Activated naive CD8-positive, alpha-beta T cell (primary cell): ENCODE measurements at regions not wholly inside any gene's neighbourhood (a gene's known extent, or its start where the extent isn't known, plus 50 kb on each side); places are given as distances from the start of the nearest gene placed in this dataset.

ENCODE experiments used
- H3K27ac Mint-ChIP-seq: one replicate; pipeline ENCODE4 v1.8.0; 2021; ENCODE audit warnings: mixed read lengths
- H3K27me3 Mint-ChIP-seq: one replicate; pipeline ENCODE4 v1.8.0; 2021; ENCODE audit warnings: mixed read lengths
- H3K36me3 Mint-ChIP-seq: one replicate; pipeline ENCODE4 v1.8.0; 2021; ENCODE audit warnings: mixed read lengths
- H3K4me1 Mint-ChIP-seq: one replicate; pipeline ENCODE4 v1.8.0; 2021; ENCODE audit warnings: low read depth, mixed read lengths
- H3K4me3 Mint-ChIP-seq: one replicate; pipeline ENCODE4 v1.8.0; 2021; ENCODE audit warnings: mild to moderate bottlenecking, mixed read lengths
- H3K9me3 Mint-ChIP-seq: one replicate; pipeline ENCODE4 v1.8.0; 2021; ENCODE audit warnings: low read depth, mixed read lengths

DNA sequence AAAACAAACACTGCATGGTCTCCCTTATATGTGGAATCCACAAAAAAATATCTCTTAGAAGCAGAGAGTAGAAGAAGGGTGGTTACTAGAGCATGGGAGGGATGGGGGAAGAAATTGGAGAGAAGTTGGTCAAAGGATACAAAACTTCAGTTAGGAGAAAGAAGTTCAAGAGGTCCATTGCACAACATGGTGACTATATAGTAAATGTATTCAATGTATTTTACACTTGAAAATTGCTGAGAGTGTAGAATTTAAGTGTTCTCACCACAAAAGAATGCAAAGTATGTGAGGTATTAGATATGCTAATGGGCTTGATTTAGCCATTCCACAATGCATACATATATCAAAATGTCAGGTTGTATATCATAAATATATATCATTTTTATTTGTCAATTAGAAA is 232.0 kb upstream of the CELF2 start:
- Mint-ChIP-seq H3K4me3 (no peak overlapping the region), H3K9me3 (no peaks in the 10 kb centered on the region), H3K27ac (no peak overlapping the region), H3K27me3 (peaks cover 2% of the 10 kb centered on the region), H3K36me3 (no peaks in the 10 kb centered on the region), H3K4me1 (peaks cover 5% of the 10 kb centered on the region)

DNA sequence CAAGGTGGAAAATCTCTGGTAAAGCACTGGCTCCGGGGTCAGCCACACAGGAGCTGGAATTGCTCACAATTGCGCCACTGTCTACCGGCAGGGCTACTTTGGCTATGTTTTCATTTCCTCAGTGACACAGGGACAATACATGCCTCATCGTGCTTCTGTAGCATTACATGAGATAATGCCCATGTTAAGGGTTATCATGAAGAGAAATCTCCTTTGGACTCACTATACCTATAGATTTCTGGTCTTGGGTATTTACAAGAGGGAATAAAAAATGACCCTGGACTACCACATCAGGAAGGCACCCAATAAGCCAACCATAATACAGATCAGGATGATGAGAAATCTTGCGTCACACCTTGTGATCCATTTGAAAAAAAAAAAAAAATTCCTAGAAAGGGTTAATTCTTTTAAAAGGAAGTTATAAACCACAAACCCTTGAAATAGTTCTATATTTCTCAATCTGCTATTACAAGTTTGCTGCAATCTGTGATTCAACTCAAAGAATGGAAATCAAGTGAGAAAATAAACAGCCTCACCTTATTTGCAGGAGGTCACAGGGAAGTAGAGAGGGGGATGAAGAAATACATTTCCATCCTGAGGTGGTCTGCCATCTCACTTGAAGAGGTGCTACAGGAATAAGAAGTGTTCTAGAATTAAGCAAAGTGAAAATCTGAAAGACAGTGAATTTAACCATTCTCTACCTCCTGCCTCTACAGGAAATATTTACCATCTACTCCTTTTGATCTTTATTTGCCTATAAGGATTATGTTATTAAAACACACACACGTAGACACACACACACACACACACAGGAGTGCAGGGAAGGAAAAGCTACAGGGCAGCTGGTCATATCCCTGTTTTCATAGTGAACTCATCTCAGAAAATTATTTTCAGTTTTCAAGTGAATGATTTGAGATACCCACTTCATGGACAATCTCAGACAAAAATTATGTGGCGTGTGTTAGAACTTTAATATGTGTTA is 231.3 kb upstream of the CELF2 start:
- H3K36me3 Mint-ChIP-seq, result no peaks in the 10 kb centered on the region
- peaks cover 2% of the 10 kb centered on the region for H3K27me3 Mint-ChIP-seq
- no peak overlapping the region for H3K4me3 Mint-ChIP-seq
- no peaks in the 10 kb centered on the region for H3K9me3 Mint-ChIP-seq
- H3K27ac Mint-ChIP-seq, result no peak overlapping the region
- peaks cover 5% of the 10 kb centered on the region for H3K4me1 Mint-ChIP-seq

DNA sequence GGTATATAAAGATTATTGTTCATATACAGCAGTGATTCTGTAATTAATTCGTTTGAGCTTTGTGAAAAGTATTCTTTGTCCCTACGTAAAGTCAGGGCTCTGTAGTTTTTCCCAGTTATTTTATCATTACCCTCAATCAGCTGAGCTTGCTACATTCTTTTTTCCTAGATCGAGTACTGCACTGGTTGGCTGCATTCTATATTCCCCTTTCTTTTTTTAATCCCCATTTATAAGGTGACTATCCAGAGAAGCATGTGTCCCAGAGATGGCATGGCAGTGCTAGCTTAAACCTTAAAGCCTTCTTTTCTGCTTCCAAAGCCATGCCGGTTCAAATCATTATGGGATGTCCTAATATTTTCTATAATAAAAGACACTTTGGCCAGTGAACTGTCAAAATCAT is 230.1 kb upstream of the CELF2 start:
- Mint-ChIP-seq H3K36me3 (no peaks in the 10 kb centered on the region), H3K27ac (no peak overlapping the region), H3K4me3 (no peak overlapping the region), H3K9me3 (no peaks in the 10 kb centered on the region), H3K4me1 (peaks cover 5% of the 10 kb centered on the region), H3K27me3 (peaks cover 3% of the 10 kb centered on the region)

DNA sequence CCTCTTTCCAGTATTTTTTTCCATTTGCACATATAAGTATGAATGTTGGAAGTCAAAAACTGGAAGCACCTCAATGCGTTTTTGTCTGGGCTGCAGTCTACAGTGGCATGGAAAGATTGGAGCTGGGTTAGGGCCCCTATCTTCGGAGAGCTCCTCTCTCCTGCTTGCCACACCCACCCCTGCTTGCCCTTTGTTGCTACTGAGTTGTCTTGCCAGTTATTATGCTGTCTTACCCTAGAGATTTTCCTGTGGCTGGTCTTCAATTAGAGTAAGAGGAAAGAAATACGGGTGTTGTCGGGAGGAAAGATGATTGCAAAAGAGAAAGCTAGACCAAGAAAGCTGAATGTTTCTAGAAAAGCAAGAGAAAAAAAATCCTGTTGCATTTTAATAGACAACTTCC is 228.9 kb upstream of the CELF2 start:
- no peak overlapping the region for H3K4me3 Mint-ChIP-seq
- H3K4me1 Mint-ChIP-seq, result peaks cover 5% of the 10 kb centered on the region
- no peaks in the 10 kb centered on the region for H3K9me3 Mint-ChIP-seq
- no peak overlapping the region for H3K27ac Mint-ChIP-seq
- H3K27me3 Mint-ChIP-seq, result peaks cover 3% of the 10 kb centered on the region
- H3K36me3 Mint-ChIP-seq, result no peaks in the 10 kb centered on the region

DNA sequence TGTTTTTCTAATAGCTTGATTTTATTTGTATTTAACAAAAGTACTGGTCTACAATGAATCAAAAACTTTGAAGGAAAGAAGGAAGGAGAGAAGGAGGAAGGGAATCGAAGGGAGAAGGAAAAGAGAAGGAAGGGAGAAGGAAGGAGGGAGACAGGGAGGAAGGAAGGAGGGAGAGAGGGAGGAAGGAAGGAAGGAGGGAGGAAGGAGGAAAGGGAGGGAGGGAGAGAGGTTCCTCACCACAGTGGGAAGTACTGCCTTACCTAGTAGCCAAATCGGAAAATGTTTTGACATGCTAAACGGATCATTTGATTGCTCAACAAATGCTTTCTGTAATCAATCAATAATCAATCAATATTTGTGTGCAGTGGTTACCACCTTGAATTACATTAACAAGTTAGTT is 225.8 kb upstream of the CELF2 start:
- no peaks in the 10 kb centered on the region for H3K4me1 Mint-ChIP-seq
- no peak overlapping the region for H3K27ac Mint-ChIP-seq
- peaks cover 9% of the 10 kb centered on the region for H3K27me3 Mint-ChIP-seq
- no peak overlapping the region for H3K4me3 Mint-ChIP-seq
- H3K9me3 Mint-ChIP-seq, result no peaks in the 10 kb centered on the region
- no peaks in the 10 kb centered on the region for H3K36me3 Mint-ChIP-seq

DNA sequence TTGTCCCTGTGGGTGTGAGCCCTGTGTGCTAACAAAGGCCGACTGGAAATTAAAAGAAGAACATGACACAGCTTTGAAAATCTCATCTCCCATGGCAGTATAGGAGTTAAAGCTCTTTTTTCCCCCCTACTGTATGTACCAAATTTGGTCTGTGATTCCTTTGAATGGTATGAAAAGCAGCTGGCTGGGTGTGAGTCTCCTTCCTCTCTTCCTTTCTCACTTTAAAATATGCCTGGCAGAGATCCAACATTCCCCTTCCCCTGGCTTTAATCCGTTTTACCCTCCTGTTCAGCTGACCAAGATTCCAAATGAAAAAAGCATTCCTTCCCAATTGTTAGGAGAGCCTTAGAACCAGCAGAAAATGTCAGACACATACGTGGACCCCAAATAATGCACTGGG is 225.0 kb upstream of the CELF2 start:
- no peaks in the 10 kb centered on the region for H3K36me3 Mint-ChIP-seq
- H3K4me1 Mint-ChIP-seq, result no peaks in the 10 kb centered on the region
- no peaks in the 10 kb centered on the region for H3K9me3 Mint-ChIP-seq
- H3K27ac Mint-ChIP-seq, result no peak overlapping the region
- H3K4me3 Mint-ChIP-seq, result no peak overlapping the region
- peaks cover 9% of the 10 kb centered on the region for H3K27me3 Mint-ChIP-seq

DNA sequence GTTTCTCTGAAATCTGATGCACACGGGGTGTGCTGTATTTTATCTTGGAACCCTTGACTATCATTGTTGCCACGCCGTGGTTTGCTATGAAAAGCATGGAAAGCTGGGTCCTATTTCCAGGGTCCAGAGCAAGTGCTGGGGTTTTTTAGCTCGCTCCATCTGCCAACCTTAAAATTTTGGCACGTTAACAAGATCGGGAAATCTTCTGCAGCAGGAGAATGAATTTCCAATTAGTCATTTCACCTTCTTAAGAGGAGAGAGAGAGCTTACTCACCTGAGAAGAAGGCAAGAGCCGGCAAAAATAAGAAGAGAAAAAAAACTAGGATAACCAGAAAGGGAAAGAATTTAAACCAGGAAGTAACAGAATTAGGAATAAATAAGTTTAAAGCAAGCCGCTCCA is 223.6 kb upstream of the CELF2 start:
- H3K27ac Mint-ChIP-seq, result no peak overlapping the region
- no peaks in the 10 kb centered on the region for H3K9me3 Mint-ChIP-seq
- H3K4me1 Mint-ChIP-seq, result no peaks in the 10 kb centered on the region
- H3K4me3 Mint-ChIP-seq, result no peak overlapping the region
- H3K36me3 Mint-ChIP-seq, result no peaks in the 10 kb centered on the region
- H3K27me3 Mint-ChIP-seq, result peaks cover 13% of the 10 kb centered on the region

DNA sequence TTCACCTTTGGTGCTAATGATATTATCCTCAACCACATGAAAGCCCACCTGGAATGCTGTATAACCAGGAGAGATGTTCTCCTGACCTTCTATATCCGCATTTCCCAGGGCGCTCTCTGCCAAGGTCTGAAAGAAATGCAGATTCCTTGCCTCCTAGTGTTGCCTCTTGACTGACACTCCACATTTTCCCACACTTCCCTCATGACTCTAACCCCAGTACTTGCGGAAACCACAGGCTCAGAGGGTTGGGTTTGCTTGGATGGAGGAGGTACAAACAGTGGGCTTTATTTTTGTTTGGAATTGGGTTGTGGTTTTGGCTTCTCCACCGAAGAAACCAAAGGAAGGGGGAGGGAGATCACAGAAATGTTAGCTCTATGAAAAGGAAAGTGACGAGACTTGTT is 222.9 kb upstream of the CELF2 start:
- no peak overlapping the region for H3K27ac Mint-ChIP-seq

DNA sequence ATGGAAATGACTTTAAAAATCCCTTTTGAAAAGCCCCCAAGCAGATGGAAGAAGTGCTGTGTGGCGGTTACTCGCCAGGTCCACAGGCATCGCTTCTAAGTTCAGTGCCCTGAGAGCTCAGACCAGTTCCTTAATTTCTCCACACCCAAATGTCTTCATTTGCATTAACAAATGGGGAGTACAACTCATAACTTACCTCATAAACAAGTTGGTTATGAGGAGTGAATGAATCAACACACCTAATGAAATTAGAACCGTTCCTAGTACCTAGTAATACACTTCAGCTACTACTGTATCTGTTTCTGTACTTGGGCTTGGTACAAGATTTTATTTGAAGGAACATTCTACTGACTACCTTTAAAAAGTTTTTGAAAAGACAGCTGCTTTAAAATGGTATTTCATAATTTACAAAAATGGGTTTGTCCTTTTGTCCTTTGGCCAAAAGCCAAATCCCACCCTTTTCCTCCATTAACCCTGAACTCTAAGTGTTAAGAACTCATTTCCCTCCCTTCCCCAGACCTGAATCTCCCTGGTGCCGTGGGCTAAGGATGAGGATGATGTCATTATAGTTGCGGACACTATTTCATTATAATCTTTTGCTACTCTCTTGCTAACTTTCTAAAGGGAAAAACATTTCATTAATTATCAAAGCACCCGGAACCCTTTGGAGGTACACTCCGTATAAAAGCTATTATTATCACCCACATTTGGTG is 221.5 kb upstream of the CELF2 start:
- Mint-ChIP-seq H3K4me1 (no peaks in the 10 kb centered on the region), H3K4me3 (no peak overlapping the region), H3K9me3 (no peaks in the 10 kb centered on the region), H3K36me3 (no peaks in the 10 kb centered on the region), H3K27ac (no peak overlapping the region), H3K27me3 (peaks cover 13% of the 10 kb centered on the region)

More for the DNA sequence above, 222.9 kb upstream of the CELF2 start:
- Mint-ChIP-seq H3K4me1 (no peaks in the 10 kb centered on the region), H3K4me3 (no peak overlapping the region), H3K36me3 (no peaks in the 10 kb centered on the region), H3K9me3 (no peaks in the 10 kb centered on the region), H3K27me3 (peaks cover 13% of the 10 kb centered on the region)

DNA sequence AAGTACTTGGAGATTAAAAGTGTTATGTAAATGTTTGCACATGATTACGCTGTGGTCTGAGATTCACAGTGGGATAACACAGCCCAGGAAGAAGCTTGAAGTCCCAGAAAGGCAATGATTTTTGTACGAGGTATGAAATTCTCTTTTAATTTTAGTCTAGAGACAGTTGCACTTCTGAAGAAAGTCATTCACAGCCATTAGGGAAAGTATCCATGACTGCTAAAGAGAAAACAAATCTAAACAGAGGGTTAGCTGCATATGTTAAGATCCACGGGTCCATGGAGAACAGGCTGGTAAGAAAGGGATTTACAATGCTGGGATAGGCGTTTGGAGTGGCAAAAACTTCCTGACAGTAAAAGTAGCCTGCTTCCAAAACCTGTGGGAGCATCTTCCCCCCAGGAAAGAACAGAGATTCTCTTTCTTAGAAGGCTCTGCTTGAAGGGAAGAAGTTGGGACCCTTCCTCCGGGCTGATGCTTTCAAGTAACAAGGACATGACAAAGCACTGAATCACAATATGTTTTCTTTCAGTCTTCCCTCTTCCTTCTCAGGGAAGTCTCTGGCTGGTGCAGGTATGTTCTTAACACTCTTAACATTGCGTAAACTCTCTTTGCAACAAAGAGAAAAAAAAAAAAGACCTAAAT is 220.8 kb upstream of the CELF2 start:
- Mint-ChIP-seq H3K4me1 (no peaks in the 10 kb centered on the region), H3K4me3 (no peak overlapping the region), H3K9me3 (no peaks in the 10 kb centered on the region), H3K36me3 (no peaks in the 10 kb centered on the region), H3K27me3 (peaks cover 13% of the 10 kb centered on the region), H3K27ac (no peak overlapping the region)

DNA sequence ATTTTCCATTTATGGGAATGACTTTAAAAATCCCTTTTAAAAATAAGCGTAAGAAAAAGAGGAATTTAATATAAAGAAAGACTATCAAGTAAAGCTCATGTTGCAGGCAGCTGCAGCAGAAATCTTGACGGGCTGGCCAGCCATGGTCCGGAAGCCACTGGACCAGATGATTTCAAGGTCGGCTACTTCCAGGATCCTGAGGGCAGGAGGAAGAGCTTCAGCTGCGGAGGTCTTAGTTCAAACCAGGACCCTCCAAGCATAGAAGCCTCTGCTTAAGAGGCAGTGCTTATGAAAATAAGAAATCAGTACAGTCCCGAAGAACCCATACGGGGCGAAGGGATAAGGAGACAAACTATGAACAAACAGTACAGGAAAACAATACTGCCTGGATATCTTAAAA is 220.2 kb upstream of the CELF2 start:
- no peaks in the 10 kb centered on the region for H3K4me1 Mint-ChIP-seq
- H3K9me3 Mint-ChIP-seq, result no peaks in the 10 kb centered on the region
- H3K27ac Mint-ChIP-seq, result no peak overlapping the region
- peaks cover 13% of the 10 kb centered on the region for H3K27me3 Mint-ChIP-seq
- H3K4me3 Mint-ChIP-seq, result no peak overlapping the region
- H3K36me3 Mint-ChIP-seq, result no peaks in the 10 kb centered on the region

DNA sequence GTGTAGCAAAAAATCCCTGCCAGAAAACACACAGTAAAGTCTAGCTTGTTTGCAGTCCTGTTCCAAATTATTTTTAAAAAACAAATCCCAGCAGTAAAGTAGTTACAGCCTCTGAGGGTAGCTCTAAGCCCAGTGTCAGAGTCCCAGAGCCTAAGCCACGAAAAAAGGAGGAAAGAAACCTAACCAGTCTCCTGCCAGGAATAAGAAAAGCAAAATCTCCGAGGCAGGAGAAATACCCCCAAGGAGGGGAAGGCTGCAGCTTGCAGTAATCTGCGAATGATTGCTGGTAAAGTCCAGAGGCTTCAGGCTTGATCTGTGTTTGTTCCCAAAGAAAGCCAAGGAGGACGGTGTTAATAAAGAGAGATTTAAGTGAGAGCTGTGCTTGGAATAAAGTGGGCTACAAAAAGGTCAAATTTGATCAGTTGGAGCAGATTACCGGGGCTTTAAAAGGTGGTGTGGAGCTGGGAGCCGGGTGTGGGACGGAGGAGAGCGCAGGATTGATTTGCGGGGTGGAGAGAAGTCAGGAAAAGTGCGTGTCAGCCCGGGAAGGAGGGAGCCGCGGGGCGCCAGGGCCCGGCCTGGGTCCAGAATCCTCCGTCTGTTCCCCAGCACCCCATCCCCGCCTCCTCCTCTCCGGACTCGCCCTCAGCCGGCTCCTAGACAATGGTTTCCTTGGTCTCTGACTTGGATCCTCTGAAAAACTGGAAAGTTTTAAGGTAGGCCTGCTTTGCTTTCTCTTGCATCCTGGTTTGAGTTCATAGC is 219.4 kb upstream of the CELF2 start:
- H3K27me3 Mint-ChIP-seq, result peaks cover 13% of the 10 kb centered on the region
- H3K4me1 Mint-ChIP-seq, result no peaks in the 10 kb centered on the region
- no peak overlapping the region for H3K27ac Mint-ChIP-seq
- no peaks in the 10 kb centered on the region for H3K9me3 Mint-ChIP-seq
- H3K36me3 Mint-ChIP-seq, result no peaks in the 10 kb centered on the region
- H3K4me3 Mint-ChIP-seq, result no peak overlapping the region

DNA sequence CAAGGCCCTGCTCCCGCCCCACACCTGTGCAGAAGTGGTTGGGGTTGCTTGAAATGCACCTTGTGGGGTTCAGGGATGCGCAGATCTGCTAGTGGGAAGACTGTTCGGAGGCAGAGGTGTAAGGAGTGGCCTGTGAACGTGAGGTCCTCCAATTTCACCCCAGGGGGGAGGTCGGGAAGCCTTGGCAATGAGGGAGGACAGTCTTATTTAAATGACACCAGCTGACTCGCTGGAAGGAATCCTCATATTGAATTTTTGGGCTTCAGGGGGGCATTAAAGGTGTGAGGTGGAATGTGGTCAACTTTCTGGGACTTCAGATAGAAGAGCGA is 218.8 kb upstream of the CELF2 start:
- H3K27ac Mint-ChIP-seq, result no peak overlapping the region
- no peaks in the 10 kb centered on the region for H3K9me3 Mint-ChIP-seq
- H3K36me3 Mint-ChIP-seq, result no peaks in the 10 kb centered on the region
- peaks cover 13% of the 10 kb centered on the region for H3K27me3 Mint-ChIP-seq
- H3K4me1 Mint-ChIP-seq, result no peaks in the 10 kb centered on the region
- no peak overlapping the region for H3K4me3 Mint-ChIP-seq

DNA sequence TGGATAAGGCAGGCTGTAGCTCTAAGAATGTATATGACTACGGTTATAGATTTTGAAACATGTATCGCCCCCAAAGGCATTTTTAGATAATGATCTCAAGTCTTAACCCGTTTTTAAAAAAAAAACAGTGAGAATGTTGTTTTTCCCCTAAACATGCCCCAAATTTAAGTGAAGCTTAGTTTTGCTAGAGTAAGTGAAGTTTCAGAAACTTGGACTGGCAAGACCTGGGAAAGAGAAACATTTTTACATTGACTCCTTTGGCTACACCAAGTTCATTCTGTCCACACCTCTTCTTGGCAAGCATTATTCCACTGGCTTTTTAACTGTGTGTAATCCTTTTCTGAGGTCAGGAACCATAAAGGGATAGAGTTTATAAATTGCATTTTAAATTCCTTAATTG is 216.7 kb upstream of the CELF2 start:
- H3K27me3 Mint-ChIP-seq, result peaks cover 10% of the 10 kb centered on the region
- no peaks in the 10 kb centered on the region for H3K9me3 Mint-ChIP-seq
- H3K4me3 Mint-ChIP-seq, result no peak overlapping the region
- no peak overlapping the region for H3K27ac Mint-ChIP-seq
- no peaks in the 10 kb centered on the region for H3K36me3 Mint-ChIP-seq
- H3K4me1 Mint-ChIP-seq, result no peaks in the 10 kb centered on the region

DNA sequence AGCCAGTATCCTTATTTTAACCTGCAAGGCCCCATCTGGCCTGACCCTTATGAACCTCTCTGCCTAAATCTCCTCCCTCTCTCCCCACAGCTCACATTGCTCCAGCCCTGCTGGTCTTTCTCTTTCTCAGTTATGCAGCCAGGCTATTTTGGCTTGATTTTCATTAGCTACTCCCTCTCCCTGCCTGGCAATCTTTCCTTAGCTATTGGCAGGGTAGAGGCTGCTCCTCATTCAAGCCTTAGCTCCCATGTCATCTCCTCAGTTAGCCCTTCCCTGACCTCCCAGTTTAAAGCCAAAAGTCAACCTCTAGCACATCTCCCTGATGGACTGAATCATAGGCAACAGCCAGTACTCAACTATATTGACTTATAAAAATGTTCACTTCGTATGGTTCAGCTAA is 214.4 kb upstream of the CELF2 start:
- no peaks in the 10 kb centered on the region for H3K36me3 Mint-ChIP-seq
- H3K4me1 Mint-ChIP-seq, result no peaks in the 10 kb centered on the region
- no peak overlapping the region for H3K4me3 Mint-ChIP-seq
- peaks cover 3% of the 10 kb centered on the region for H3K27me3 Mint-ChIP-seq
- H3K27ac Mint-ChIP-seq, result no peak overlapping the region
- no peaks in the 10 kb centered on the region for H3K9me3 Mint-ChIP-seq
